ENCODE measurements at regions not wholly inside any gene's neighbourhood (a gene's known extent, or its start where the extent isn't known, plus 50 kb on each side); places are given as distances from the start of the nearest gene placed in this dataset.

DNA sequence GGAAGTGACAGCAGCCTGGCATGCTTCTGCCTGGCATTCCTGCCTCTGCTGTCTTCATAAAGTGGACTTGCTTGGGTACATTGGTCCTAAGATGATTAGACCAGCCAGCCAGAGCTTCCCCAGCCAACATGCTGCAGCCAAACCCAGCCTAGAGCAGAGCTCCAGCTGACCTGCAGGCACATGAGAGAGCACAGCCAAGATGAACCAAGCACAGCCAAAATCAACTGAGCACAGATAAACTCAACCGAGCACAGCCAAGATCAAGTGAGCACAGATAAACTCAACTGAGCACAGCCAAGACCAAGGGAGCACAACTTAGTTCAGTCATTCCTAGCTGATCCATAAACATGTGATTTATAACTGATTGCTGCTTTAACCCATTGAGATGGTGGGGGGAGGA lies 266.5 kb downstream of the MSX2 start:
- H3K9me3 ChIP-seq = no peaks in the 10 kb centered on the region
- no peaks in the 10 kb centered on the region for H3K36me3 ChIP-seq
- H3K4me1 ChIP-seq = no peaks in the 10 kb centered on the region
- no peak for DNase-seq
- H3K27me3 ChIP-seq = peaks cover 14% of the 10 kb centered on the region
- TF ChIP-seq, protein P1, sequence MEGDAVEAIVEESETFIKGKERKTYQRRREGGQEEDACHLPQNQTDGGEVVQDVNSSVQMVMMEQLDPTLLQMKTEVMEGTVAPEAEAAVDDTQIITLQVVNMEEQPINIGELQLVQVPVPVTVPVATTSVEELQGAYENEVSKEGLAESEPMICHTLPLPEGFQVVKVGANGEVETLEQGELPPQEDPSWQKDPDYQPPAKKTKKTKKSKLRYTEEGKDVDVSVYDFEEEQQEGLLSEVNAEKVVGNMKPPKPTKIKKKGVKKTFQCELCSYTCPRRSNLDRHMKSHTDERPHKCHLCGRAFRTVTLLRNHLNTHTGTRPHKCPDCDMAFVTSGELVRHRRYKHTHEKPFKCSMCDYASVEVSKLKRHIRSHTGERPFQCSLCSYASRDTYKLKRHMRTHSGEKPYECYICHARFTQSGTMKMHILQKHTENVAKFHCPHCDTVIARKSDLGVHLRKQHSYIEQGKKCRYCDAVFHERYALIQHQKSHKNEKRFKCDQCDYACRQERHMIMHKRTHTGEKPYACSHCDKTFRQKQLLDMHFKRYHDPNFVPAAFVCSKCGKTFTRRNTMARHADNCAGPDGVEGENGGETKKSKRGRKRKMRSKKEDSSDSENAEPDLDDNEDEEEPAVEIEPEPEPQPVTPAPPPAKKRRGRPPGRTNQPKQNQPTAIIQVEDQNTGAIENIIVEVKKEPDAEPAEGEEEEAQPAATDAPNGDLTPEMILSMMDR (IDR thresholded peaks at IDR 0.05; ENCODE audit: low read depth, low read length) = no peak
- H3K4me3 ChIP-seq (ENCODE audit: low read depth, low read length) = no peak overlapping the region

DNA sequence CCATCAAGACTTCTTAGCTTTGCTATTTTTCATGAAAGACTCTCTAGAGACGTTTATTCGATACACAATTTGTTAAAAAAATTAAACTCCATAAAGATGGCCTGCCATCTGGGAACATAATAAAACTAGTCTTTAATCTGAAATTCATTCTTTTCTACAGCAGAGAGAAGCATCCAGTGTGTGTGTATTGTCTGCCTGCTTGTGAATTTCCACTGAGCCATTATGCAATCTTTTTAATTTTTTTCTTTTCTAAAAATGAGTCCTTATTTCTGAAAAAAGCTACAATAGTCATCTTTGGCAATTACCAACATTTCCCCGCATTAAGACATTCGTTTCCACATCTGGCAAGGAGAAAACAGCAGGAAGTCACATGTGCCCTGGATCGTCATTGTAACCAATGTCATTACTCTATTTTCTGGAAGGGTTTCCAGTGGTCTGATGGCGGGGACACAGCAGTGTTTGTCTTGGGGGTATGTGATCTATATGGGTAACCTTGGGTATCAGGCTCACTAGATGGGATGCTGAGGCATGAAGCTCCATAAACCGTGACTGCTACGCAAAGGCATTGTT lies 263.1 kb downstream of the MSX2 start:
- TF ChIP-seq, protein P1 (IDR thresholded peaks at IDR 0.05; ENCODE audit: low read depth, low read length) = no peak
- Histone ChIP-seq H3K4me3 (ENCODE audit: low read depth, low read length) (no peak overlapping the region), H3K36me3 (no peaks in the 10 kb centered on the region), H3K4me1 (no peaks in the 10 kb centered on the region), H3K9me3 (no peaks in the 10 kb centered on the region), H3K27me3 (peaks cover 14% of the 10 kb centered on the region)
- DNase-seq = no peak

DNA sequence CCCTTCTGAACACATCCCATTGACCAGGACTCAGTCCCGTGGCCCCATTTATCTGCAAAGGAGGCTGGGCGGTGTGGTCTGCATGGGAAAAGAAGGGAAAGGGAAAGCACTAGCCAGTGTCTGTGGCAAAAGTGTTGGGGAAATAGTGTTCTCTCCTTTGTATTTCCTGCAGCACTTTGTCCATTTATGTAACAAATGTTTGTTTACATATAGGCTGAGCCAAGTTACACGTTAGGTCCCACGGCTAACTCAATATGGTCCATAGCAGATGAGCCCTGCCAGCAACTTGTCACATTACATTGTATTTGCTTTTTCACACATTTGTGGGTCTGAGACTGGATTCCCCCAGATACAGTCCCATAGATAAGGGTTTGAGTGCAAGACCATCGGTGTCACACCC lies 260.5 kb downstream of the MSX2 start:
- Histone ChIP-seq H3K9me3 (no peaks in the 10 kb centered on the region), H3K4me1 (no peaks in the 10 kb centered on the region), H3K27me3 (no peaks in the 10 kb centered on the region), H3K4me3 (ENCODE audit: low read depth, low read length) (no peak overlapping the region), H3K36me3 (no peaks in the 10 kb centered on the region)
- TF ChIP-seq, protein P1 (IDR thresholded peaks at IDR 0.05; ENCODE audit: low read depth, low read length) = no peak
- no peak for DNase-seq

DNA sequence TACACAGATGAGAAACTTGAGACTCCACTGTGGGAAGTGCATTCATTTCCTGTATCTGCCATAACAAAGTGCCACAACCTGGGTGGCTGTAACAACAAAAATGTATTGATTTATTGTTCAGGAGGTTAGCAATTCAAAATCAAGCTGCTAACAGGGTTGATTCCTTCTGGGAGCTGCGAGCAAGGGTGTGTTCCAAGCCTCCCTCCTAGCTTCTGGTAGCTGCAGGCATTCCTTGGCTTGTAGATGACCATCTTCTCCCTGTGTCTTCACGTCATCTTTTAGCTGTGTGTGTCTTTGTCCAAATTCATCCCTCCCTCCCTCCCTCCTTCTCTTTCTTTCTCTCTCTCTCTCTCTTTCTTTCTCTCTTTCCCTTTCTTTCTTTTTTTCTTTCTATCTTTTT lies 258.1 kb downstream of the MSX2 start:
- no peaks in the 10 kb centered on the region; the same call in 1 of the 2 replicates for H3K27me3 ChIP-seq
- H3K36me3 ChIP-seq = no peaks in the 10 kb centered on the region
- H3K4me1 ChIP-seq = no peaks in the 10 kb centered on the region
- TF ChIP-seq, protein P1 (IDR thresholded peaks at IDR 0.05; ENCODE audit: low read depth, low read length) = no peak
- no peaks in the 10 kb centered on the region for H3K9me3 ChIP-seq
- H3K4me3 ChIP-seq (ENCODE audit: low read depth, low read length) = no peak overlapping the region
- no peak for DNase-seq

DNA sequence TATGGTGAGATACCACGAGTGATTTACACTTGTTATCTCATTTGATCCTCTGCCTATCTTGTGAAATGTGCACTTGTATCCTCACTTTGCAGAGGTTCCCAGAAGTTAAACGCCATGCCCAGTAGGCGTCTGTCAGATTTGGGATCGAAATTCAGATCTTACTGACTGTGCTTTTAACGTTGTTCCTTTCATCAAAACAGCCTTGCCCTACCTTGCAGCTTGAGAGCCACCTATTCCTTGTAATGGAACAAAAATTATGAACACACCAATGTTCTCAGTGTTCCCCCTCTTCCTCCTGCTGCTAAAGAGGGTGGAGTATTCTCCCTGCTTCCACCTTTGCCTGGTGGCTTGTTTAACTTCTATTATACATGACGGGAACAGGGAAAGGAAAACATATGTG lies 257.0 kb downstream of the MSX2 start:
- Histone ChIP-seq H3K27me3 (no peaks in the 10 kb centered on the region; the same call in 1 of the 2 replicates), H3K9me3 (no peaks in the 10 kb centered on the region), H3K4me3 (ENCODE audit: low read depth, low read length) (no peak overlapping the region), H3K4me1 (no peaks in the 10 kb centered on the region), H3K36me3 (no peaks in the 10 kb centered on the region)
- no peak for DNase-seq
- TF ChIP-seq, protein P1 (IDR thresholded peaks at IDR 0.05; ENCODE audit: low read depth, low read length) = no peak

DNA sequence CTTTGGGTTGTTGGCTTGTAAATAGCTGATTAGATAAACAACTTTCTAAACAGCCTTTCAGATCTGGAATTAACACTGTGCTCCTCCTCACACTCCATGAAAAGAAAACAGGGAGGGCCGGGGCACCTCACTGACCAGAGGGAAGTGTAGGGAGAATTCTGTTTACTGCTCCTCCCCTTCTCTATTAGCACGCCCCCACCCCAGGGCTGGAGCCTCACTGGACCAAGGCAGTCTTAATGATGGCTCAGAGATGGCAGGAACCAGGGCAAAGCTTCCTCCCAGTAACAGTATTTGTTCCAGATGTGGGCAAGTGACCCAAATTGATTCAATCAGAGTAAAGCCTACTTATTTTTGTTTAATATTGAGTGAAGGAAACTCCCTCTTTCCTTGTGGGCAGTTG lies 256.6 kb downstream of the MSX2 start:
- Histone ChIP-seq H3K36me3 (no peaks in the 10 kb centered on the region), H3K9me3 (no peaks in the 10 kb centered on the region), H3K4me1 (no peaks in the 10 kb centered on the region), H3K27me3 (no peaks in the 10 kb centered on the region; the same call in 1 of the 2 replicates), H3K4me3 (ENCODE audit: low read depth, low read length) (no peak overlapping the region)
- TF ChIP-seq, protein P1 (IDR thresholded peaks at IDR 0.05; ENCODE audit: low read depth, low read length) = no peak
- no peak for DNase-seq
